ENCODE measurements at regions not wholly inside any gene's neighbourhood (a gene's known extent, or its start where the extent isn't known, plus 50 kb on each side); places are given as distances from the start of the nearest gene placed in this dataset.

DNA sequence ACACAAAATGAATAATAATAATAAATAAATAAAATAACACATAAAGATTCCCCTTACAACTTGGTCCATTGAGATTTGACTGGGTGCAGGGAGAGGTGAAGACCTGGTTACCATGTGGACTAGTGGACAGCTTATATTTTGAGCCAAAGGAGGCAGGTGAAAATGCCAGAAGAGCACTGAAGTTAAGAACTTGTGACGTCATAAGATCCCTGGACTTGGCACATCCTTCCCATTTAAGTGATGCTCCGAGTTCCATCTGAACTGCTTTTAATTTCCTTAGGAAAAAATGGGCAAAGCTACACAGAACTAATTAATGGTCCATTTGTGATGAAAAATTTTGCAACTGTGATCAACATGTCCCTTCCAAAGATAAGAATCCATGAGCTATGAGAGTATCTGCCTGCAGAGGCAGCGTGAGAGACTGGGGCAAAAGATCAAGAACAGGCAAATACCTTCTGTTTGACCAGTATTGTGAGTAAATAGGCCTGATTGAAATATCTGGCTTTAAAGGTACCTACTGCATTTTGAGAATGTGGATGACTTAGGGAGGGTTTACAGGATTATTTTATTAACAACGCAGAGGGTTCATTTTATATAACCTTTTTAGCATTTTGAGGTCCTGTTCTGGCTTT is 101.2 kb upstream of the POT1 start:
- Histone ChIP-seq H3K36me3 (no peaks in the 10 kb centered on the region), H3K27ac (no peak overlapping the region), H3K9me3 (no peaks in the 10 kb centered on the region), H3K27me3 (no peaks in the 10 kb centered on the region), H3K4me3 (no peak overlapping the region), H3K4me1 (no peaks in the 10 kb centered on the region)
- no peak for DNase-seq (ENCODE audit: low spot score in 2 of 2)
- intact Hi-C loops (cut with DNase I): no loop called here
- TF ChIP-seq CTCF (IDR thresholded peaks at IDR 0.05): no peak

DNA sequence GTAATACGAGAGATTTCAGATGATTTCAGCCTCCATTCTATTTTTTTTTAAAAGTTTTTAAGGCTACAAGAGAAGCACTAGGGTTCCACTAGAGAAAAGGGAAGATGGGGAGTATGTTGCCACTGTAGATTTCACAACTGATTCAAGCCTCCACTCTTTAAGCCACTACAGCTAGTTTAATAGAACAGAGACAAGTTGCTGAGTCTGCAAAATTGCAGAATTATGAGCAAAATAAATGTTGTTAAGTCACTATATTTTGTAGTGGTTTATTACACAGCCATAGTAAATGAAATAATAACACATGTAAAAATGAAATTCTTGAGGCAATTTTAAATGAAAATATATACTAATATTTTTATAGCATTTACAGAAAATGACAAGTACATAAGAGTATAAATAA is 96.0 kb upstream of the POT1 start:
- no peak for TF ChIP-seq CTCF (IDR thresholded peaks at IDR 0.05)
- H3K27ac ChIP-seq: no peak overlapping the region
- no peaks in the 10 kb centered on the region for H3K4me1 ChIP-seq
- no peaks in the 10 kb centered on the region for H3K27me3 ChIP-seq
- DNase-seq (ENCODE audit: low spot score in 2 of 2): no peak
- no peak overlapping the region for H3K4me3 ChIP-seq
- H3K9me3 ChIP-seq: no peaks in the 10 kb centered on the region
- no peaks in the 10 kb centered on the region for H3K36me3 ChIP-seq
- intact Hi-C loops (cut with DNase I): no loop called here

- Histone ChIP-seq H3K4me3 (no peak overlapping the region), H3K27me3 (no peaks in the 10 kb centered on the region), H3K4me1 (no peaks in the 10 kb centered on the region), H3K36me3 (no peaks in the 10 kb centered on the region), H3K9me3 (no peaks in the 10 kb centered on the region), H3K27ac (no peak overlapping the region)
- DNase-seq (ENCODE audit: low spot score in 2 of 2): no peak
- TF ChIP-seq CTCF (IDR thresholded peaks at IDR 0.05): no peak
- intact Hi-C loops (cut with DNase I): no loop called here
Observed at GRCh38 chr7:125020801-125021200, 91.2 kb upstream of the POT1 start.

- no peak for TF ChIP-seq CTCF (IDR thresholded peaks at IDR 0.05)
- DNase-seq (ENCODE audit: low spot score in 2 of 2): no peak
- Histone ChIP-seq H3K27me3 (no peaks in the 10 kb centered on the region), H3K4me1 (no peaks in the 10 kb centered on the region), H3K9me3 (no peaks in the 10 kb centered on the region), H3K4me3 (no peak overlapping the region), H3K27ac (no peak overlapping the region), H3K36me3 (no peaks in the 10 kb centered on the region)
- intact Hi-C loops (cut with DNase I): no loop called here
Observed at GRCh38 chr7:125010540-125010939, 80.9 kb upstream of the POT1 start.

- Histone ChIP-seq H3K27ac (no peak overlapping the region), H3K27me3 (no peaks in the 10 kb centered on the region), H3K4me1 (peaks cover 0 to 4% of the 10 kb centered on the region in 2 donors), H3K9me3 (no peaks in the 10 kb centered on the region), H3K36me3 (no peaks in the 10 kb centered on the region), H3K4me3 (no peak overlapping the region)
- no peak for DNase-seq (ENCODE audit: low spot score in 2 of 2)
- intact Hi-C loops (cut with DNase I): no loop called here
- TF ChIP-seq CTCF (IDR thresholded peaks at IDR 0.05): peak in 1 of 3 experiments; percentile 10
Observed at GRCh38 chr7:124996778-124997177, 67.2 kb upstream of the POT1 start.
